ENCODE measurements at regions not wholly inside any gene's neighbourhood (a gene's known extent, or its start where the extent isn't known, plus 50 kb on each side); places are given as distances from the start of the nearest gene placed in this dataset.

DNA sequence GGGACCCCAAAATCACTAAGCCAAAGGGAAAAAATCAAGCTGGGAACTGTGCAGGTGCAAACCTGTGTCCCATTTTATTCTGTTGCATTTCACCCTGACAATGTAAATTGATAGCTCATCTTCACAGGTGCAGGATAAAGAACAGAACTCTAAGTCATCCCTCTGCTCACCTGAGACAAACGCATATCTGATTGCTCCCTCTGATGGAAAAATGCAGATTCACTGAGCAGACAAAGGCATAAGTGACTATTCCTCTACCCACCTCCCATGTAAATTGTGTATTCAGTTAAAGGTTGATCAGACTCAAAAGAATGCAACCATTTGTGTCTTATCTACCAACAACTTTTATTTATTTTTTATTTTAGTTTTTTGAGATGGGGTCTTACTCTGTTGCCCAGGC is 644.2 kb downstream of the PTPRU start:
- TF ChIP-seq, protein P1, sequence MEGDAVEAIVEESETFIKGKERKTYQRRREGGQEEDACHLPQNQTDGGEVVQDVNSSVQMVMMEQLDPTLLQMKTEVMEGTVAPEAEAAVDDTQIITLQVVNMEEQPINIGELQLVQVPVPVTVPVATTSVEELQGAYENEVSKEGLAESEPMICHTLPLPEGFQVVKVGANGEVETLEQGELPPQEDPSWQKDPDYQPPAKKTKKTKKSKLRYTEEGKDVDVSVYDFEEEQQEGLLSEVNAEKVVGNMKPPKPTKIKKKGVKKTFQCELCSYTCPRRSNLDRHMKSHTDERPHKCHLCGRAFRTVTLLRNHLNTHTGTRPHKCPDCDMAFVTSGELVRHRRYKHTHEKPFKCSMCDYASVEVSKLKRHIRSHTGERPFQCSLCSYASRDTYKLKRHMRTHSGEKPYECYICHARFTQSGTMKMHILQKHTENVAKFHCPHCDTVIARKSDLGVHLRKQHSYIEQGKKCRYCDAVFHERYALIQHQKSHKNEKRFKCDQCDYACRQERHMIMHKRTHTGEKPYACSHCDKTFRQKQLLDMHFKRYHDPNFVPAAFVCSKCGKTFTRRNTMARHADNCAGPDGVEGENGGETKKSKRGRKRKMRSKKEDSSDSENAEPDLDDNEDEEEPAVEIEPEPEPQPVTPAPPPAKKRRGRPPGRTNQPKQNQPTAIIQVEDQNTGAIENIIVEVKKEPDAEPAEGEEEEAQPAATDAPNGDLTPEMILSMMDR (IDR thresholded peaks at IDR 0.05) = no peak
- TF ChIP-seq EZH2phosphoT487 (IDR thresholded peaks at IDR 0.05) = no peak

Data from neural progenitor cell (in vitro differentiated cells).